ENCODE measurements at regions not wholly inside any gene's neighbourhood (a gene's known extent, or its start where the extent isn't known, plus 50 kb on each side); places are given as distances from the start of the nearest gene placed in this dataset.

DNA sequence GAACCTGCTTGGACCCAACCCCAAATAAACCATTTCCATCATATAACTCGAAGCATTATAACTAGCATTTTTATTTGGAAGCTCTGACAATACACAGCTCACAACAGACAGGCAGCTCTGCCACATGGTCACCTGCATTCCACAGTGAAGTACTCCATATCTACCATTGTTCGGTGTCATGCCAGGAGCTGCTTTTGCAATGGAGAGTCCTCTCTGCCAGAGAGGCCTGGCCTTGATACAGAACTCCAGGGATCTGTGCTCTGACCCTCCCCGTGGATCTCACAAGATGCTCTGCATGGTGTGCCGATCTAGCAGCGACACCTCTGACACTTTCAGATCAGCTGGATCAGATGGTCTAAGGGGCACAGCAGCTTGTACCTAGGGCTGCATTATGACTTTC, 109.6 kb downstream of the SYF2 start:
- no peak for TF ChIP-seq POLR2A (IDR thresholded peaks at IDR 0.05; ENCODE audit: low read depth, low read length)
- no peak for TF ChIP-seq POLR2AphosphoS5 (IDR thresholded peaks at IDR 0.05; ENCODE audit: low read depth, low read length)

Data from GM12892 (cell line).